Endothelial cell of umbilical vein (primary cell): ENCODE measurements at regions not wholly inside any gene's neighbourhood (a gene's known extent, or its start where the extent isn't known, plus 50 kb on each side); places are given as distances from the start of the nearest gene placed in this dataset.

ENCODE experiments used
- BruUV-seq: library from RNA; stranded (reverse); fragments of 400-500 nt; replicated peaks from 2 replicates; lab custom pipeline; 2021; lab: Mats Ljungman, UMichigan
- CTCF ChIA-PET: fragments of 300-600, 350-600 bp; sonication (Branson Sonifier 250); formaldehyde crosslinking; loops from one replicate; lab custom pipeline; 2021; ENCODE audit warnings: antibody characterized with exemption, inconsistent platforms; lab: Charles Lee
- POLR2A ChIA-PET: fragments of 300-600, 350-600 bp; sonication (Branson Sonifier 250); formaldehyde crosslinking; loops from one replicate; lab custom pipeline; 2021; ENCODE audit warnings: antibody characterized with exemption, inconsistent platforms; lab: Charles Lee
- DNase-seq: peaks from one replicate; pipeline ENCODE4 v3.0.0-alpha.2; 2011; ENCODE audit warnings: low read depth, low spot score
- FAIRE-seq: peaks from 2 replicates; lab custom pipeline; 2011; peaks lifted over from hg19 to GRCh38; lab: Jason Lieb, UNC
- H2AFZ ChIP-seq: 2 replicates; pipeline ENCODE4 v1.6.0; 2012; ENCODE audit warnings: low read depth, low read length, control low read depth, inconsistent platforms
- H3K27ac ChIP-seq: 2 replicates; pipeline ENCODE4 v1.5.1; 2011; ENCODE audit warnings: low read depth, mild to moderate bottlenecking, control low read depth, low read length, moderate library complexity; ENCODE audit not compliant: insufficient read depth
- H3K27me3 ChIP-seq, 2 experiments: 2 replicates each; pipeline versions ENCODE4 v1.6.0 to v1.6.1; 2011; ENCODE audit warnings: low read length in 2 of 2, mixed read lengths in 1 of 2; ENCODE audit not compliant: control insufficient read depth in 2 of 2, insufficient read depth in 2 of 2
- H3K36me3 ChIP-seq, 2 experiments: 2 replicates in 1 of 2; 3 replicates in 1 of 2; pipeline ENCODE4 v1.5.1; 2011; ENCODE audit warnings: low read length in 2 of 2, mild to moderate bottlenecking in 1 of 2, moderate library complexity in 1 of 2; ENCODE audit not compliant: control insufficient read depth in 2 of 2, insufficient read depth in 2 of 2; ENCODE audit errors: extremely low read depth in 1 of 2
- H3K4me1 ChIP-seq: 3 replicates; pipeline ENCODE4 v1.5.1; 2011; ENCODE audit warnings: mild to moderate bottlenecking, low read length; ENCODE audit not compliant: control insufficient read depth, insufficient read depth; ENCODE audit errors: extremely low read depth
- H3K4me2 ChIP-seq: 2 replicates; pipeline ENCODE4 v1.6.1; 2011; ENCODE audit warnings: low read length, control low read depth, mixed read lengths; ENCODE audit not compliant: insufficient read depth
- H3K4me3 ChIP-seq, 3 experiments: fragments of 200-600 bp in 1 of 3; sonication (generic), shearing (Covaris generic) in 1 of 3; replicated peaks in 1 of 3; 2 replicates each; pipeline ENCODE4 v1.5.1; 2011 to 2016; ENCODE audit warnings: control low read depth in 3 of 3, low read length in 3 of 3, mild to moderate bottlenecking in 2 of 3, inconsistent platforms in 1 of 3, low read depth in 1 of 3, moderate library complexity in 1 of 3; ENCODE audit not compliant: insufficient read depth in 1 of 3
- H3K79me2 ChIP-seq: 2 replicates; pipeline ENCODE4 v1.6.0; 2012; ENCODE audit warnings: low read length, inconsistent platforms; ENCODE audit not compliant: control insufficient read depth, insufficient read depth
- H3K9ac ChIP-seq: replicated peaks from 2 replicates; pipeline ENCODE3; 2011; ENCODE audit warnings: low read length, control low read depth; ENCODE audit not compliant: insufficient read depth; ENCODE audit errors: extremely low read depth
- H3K9me1 ChIP-seq: replicated peaks from 3 replicates; pipeline ENCODE4 v1.6.0; 2011; ENCODE audit warnings: mild to moderate bottlenecking, low read length; ENCODE audit not compliant: control insufficient read depth, insufficient read depth; ENCODE audit errors: extremely low read depth
- H3K9me3 ChIP-seq: replicated peaks from 2 replicates; pipeline ENCODE4 v1.5.1; 2012; ENCODE audit warnings: low read length, inconsistent platforms; ENCODE audit not compliant: control insufficient read depth, insufficient read depth
- H4K20me1 ChIP-seq: replicated peaks from 2 replicates; pipeline ENCODE3; 2011; ENCODE audit warnings: mild to moderate bottlenecking, low read length; ENCODE audit not compliant: control insufficient read depth, insufficient read depth; ENCODE audit errors: extremely low read depth
- CTCF ChIP-seq, 2 donors: IDR thresholded peaks; 1 replicate in 1 of 2; 2 replicates in 1 of 2; pipeline ENCODE4 v1.5.1; 2011; ENCODE audit warnings: low read length in 2 of 2, mild to moderate bottlenecking in 2 of 2, moderate library complexity in 2 of 2, control low read depth in 1 of 2, inconsistent platforms in 1 of 2, low read depth in 1 of 2; ENCODE audit not compliant: insufficient read depth in 1 of 2; ENCODE audit errors: extremely low read depth in 1 of 2
- EZH2 ChIP-seq: IDR thresholded peaks from 2 replicates; pipeline ENCODE4 v1.6.1; 2012; ENCODE audit warnings: borderline replicate concordance, low read depth, mild to moderate bottlenecking, moderate library complexity, low read length, inconsistent platforms; ENCODE audit not compliant: severe bottlenecking
- FOS ChIP-seq: IDR thresholded peaks from 2 replicates; pipeline ENCODE4 v1.6.1; 2011; ENCODE audit warnings: mild to moderate bottlenecking, low read length, moderate library complexity, borderline replicate concordance; ENCODE audit not compliant: insufficient read depth
- GATA2 ChIP-seq: IDR thresholded peaks from 2 replicates; pipeline ENCODE4 v1.7.0; 2011; ENCODE audit warnings: low read depth, mild to moderate bottlenecking, moderate library complexity, mixed read lengths, low read length; ENCODE audit not compliant: insufficient read length, insufficient read depth
- JUN ChIP-seq: IDR thresholded peaks from 2 replicates; pipeline ENCODE4 v1.6.1; 2011; ENCODE audit warnings: borderline replicate concordance, low read depth; ENCODE audit not compliant: insufficient read length, insufficient read depth
- MYC ChIP-seq: IDR thresholded peaks from one replicate; pipeline ENCODE4 v1.6.1; 2011; ENCODE audit warnings: mild to moderate bottlenecking, low read depth, low read length
- POLR2A ChIP-seq: IDR thresholded peaks from 2 replicates; pipeline ENCODE4 v1.6.1; 2012; ENCODE audit warnings: low read depth, mild to moderate bottlenecking, control low read depth, low read length
- POLR2AphosphoS5 ChIP-seq: IDR thresholded peaks from 2 replicates; pipeline ENCODE4 v1.6.1; 2012; ENCODE audit warnings: low read depth, mild to moderate bottlenecking, control low read depth, low read length, moderate library complexity; ENCODE audit not compliant: insufficient read depth
- dilution Hi-C: fragments of 300-500 bp; cut with MboI; formaldehyde crosslinking; loops from one replicate; pipeline ENCODE4 v1.15.0; 2019; ENCODE audit warnings: low sequenced_read_pairs; ENCODE audit not compliant: extremely low pct_ligation_motif_present
- intact Hi-C: fragments of 100-400 bp; cut with micrococcal nuclease; formaldehyde crosslinking; loops from one replicate; pipeline ENCODE4 v1.10.0; 2022
- TF ChIP-seq, protein P1 (sequence below): IDR thresholded peaks from 2 replicates; pipeline ENCODE4 v1.6.1; 2011; ENCODE audit not compliant: insufficient read depth, insufficient read length

DNA sequence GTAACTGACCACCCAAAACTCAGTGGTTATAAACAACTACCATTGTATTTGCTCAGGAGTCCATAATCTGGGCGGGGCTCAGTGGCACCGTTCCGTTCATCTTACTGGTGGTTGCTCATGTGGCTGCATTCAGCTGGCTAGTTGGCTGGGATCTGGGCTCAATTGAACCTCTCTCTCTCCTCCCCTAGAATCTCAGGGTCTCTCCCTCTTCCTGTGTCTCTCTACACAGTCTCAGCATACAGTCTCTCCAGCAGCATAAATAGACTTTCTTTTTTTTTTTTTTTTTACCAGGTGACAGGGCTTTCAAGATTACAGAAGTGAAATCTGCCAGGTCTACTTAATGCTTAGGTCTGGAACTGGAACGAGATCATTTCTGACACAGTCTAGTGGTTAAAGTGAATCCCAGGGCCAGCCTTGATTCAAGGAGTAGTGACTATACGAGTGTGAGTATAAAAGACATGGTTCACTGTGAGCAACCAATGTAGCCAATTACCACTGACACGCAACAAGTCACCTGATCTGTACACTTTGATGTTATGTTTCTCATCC, 193.7 kb upstream of the ESRRG start:
- no peak overlapping the region for H2AFZ ChIP-seq
- no peak for TF ChIP-seq EZH2
- TF ChIP-seq POLR2AphosphoS5, result no peak
- no peak for TF ChIP-seq FOS
- no peak for TF ChIP-seq CTCF (IDR thresholded peaks at IDR 0.05; ENCODE audit: extremely low read depth in 1 of 2, insufficient read depth in 1 of 2, low read depth in 1 of 2, low read length in 2 of 2)
- TF ChIP-seq, protein P1, sequence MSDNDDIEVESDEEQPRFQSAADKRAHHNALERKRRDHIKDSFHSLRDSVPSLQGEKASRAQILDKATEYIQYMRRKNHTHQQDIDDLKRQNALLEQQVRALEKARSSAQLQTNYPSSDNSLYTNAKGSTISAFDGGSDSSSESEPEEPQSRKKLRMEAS, result no peak
- TF ChIP-seq MYC, result no peak
- no peak for TF ChIP-seq GATA2
- TF ChIP-seq JUN, result no peak
- no peak for TF ChIP-seq POLR2A
- FAIRE-seq, result no peak
- peaks cover 6% of the 10 kb centered on the region for H3K9me3 ChIP-seq
- no peaks in the 10 kb centered on the region for H4K20me1 ChIP-seq
- dilution Hi-C loops, result no loop called here
- no peak for DNase-seq
- ChIA-PET CTCF (no interaction called here), POLR2A (no interaction called here)
- no peaks in the 10 kb centered on the region for H3K4me1 ChIP-seq
- no peak overlapping the region for H3K4me2 ChIP-seq
- H3K27me3 ChIP-seq, result no peaks in the 10 kb centered on the region
- H3K79me2 ChIP-seq, result no peaks in the 10 kb centered on the region
- BruUV-seq, result no TSS peak
- no peaks in the 10 kb centered on the region for H3K9me1 ChIP-seq
- H3K4me3 ChIP-seq, result no peak overlapping the region
- no peak overlapping the region for H3K9ac ChIP-seq
- no peaks in the 10 kb centered on the region for H3K36me3 ChIP-seq
- intact Hi-C loops, result no loop called here
- no peak overlapping the region for H3K27ac ChIP-seq
